HAP-1 (cell line): ENCODE measurements at regions not wholly inside any gene's neighbourhood (a gene's known extent, or its start where the extent isn't known, plus 50 kb on each side); places are given as distances from the start of the nearest gene placed in this dataset.

Experiments
- DNase-seq, 2 experiments: peaks; one replicate each; pipeline ENCODE4 v3.0.0-alpha.2; 2016 to 2020; ENCODE audit warnings: low spot score in 2 of 2
- H3K27me3 ChIP-seq: fragments of 250-450 bp; sonication (Bioruptor Pico); 2 replicates; pipeline ENCODE4 v1.5.1; 2020; ENCODE audit warnings: low read depth, mild to moderate bottlenecking, moderate library complexity
- H3K36me3 ChIP-seq: fragments of 250-450 bp; sonication (Bioruptor Pico); replicated peaks from 2 replicates; pipeline ENCODE4 v1.5.1; 2020; ENCODE audit warnings: mild to moderate bottlenecking
- H3K4me1 ChIP-seq: fragments of 250-450 bp; sonication (Bioruptor Pico); 2 replicates; pipeline ENCODE4 v1.5.1; 2020; ENCODE audit warnings: mild to moderate bottlenecking
- H3K4me3 ChIP-seq: fragments of 250-450 bp; sonication (Bioruptor Pico); 2 replicates; pipeline ENCODE4 v1.5.1; 2020; ENCODE audit warnings: mild to moderate bottlenecking, moderate library complexity
- H3K9me3 ChIP-seq: fragments of 250-450 bp; sonication (Bioruptor Pico); 2 replicates; pipeline ENCODE4 v1.5.1; 2020; ENCODE audit warnings: mild to moderate bottlenecking, moderate library complexity
- in situ Hi-C: fragments of 300-500 bp; cut with MboI; formaldehyde crosslinking; loops from 3 replicates; pipeline ENCODE4 v1.14.3; 2020; ENCODE audit warnings: low sequenced_read_pairs, inconsistent platforms, mixed read lengths

DNA sequence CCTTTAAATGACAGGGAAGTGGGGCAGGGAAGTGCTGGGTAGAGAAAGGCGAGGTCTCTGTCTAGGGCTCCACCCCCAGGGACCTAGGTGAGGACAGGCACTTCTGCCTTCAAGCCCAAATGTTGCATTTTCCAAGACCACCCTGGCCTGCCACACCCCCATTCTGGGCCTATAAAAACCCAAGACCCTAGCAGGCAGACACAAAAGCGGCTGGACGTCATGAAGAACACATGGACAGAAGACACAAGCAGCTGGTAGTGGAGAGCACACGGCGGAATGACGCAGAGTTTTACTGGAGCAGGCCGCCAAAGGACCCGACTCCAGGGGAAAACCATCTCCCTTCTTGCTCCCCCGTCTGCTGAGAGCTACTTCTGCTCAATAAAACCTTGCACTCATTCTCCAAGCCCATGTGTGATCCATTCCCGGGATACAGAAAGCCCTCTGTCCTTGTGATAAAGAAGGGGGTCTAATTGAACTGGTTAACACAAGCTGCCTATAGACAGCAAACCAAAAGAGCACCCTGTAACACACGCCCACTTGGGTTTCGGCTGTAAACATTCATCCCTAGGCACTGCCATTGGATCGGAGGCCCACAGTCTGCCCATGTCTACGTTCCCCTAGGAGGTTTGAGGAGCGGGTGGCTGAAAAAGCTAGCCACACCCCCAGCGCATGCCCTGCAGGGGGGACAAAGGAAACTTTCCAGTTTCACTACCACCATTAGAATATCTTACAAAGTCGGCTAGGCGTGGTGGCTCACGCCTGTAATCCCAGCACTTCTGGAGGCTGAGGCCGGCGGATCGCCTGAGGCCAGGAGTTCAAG is 622.2 kb upstream of the SALL1 start:
- no peaks in the 10 kb centered on the region for H3K9me3 ChIP-seq
- DNase-seq: no peak
- in situ Hi-C loops: loop anchor here (25.0 kb wide), 1 partner anchor 611 kb away; the partner anchor contains the start of gene SALL1
- H3K27me3 ChIP-seq: no peaks in the 10 kb centered on the region
- H3K4me1 ChIP-seq: peaks cover 18% of the 10 kb centered on the region
- no peaks in the 10 kb centered on the region for H3K36me3 ChIP-seq
- H3K4me3 ChIP-seq: no peak overlapping the region

DNA sequence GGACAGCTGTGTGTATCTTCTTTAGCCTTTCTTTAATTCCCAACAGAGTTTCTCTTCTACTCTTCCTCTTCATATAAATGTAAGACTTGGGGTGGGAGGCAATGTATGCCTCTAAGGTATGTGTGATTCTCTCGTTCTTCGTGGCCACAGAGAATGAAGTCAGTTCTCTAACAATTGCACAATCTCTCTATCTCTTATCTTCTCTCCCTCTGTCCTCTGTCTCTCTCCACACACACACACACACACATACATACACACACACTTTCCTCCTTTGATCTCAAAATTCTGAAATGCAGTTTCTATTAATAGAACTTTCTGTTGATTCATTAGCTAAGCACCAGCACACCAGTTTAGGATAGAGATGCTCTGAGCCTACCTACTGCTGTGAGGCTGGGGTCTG is 615.7 kb upstream of the SALL1 start:
- peaks cover 16% of the 10 kb centered on the region for H3K4me1 ChIP-seq
- no peaks in the 10 kb centered on the region for H3K36me3 ChIP-seq
- no peaks in the 10 kb centered on the region for H3K27me3 ChIP-seq
- DNase-seq: no peak
- in situ Hi-C loops: loop anchor here (25.0 kb wide), 1 partner anchor 604 kb away; the partner anchor contains the start of gene SALL1
- H3K4me3 ChIP-seq: no peak overlapping the region
- no peaks in the 10 kb centered on the region for H3K9me3 ChIP-seq

DNA sequence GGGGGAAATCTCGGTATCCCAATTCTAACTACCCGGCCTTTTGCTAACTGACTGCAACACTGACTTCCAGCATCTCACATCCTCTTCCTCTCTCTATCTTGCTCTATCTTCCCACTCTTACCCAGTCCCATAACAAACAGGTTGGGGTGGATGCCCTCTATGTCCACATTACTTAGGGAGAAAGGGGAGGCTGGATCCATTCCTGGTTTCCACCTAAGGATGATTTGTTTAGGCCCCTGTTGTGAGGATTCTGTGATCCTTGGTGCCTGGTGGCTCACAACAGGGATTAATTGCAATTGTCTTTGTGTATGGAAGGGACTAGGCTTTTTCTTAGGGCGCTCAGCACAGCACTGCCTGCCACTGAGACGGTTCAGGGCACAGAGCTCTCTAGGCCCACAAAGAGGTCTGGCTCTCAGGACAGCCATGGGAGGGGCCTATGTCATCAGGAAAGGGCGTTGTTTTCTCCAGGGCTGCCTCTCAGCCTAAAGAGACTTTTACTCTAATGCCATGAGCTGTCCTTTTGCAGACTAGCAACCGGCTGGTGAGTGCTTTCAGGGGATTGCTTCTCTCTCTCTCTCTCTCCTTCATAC is 612.1 kb upstream of the SALL1 start:
- no peaks in the 10 kb centered on the region for H3K27me3 ChIP-seq
- in situ Hi-C loops: loop anchor here (25.0 kb wide), 1 partner anchor 601 kb away; the partner anchor contains the start of gene SALL1
- peaks cover 4% of the 10 kb centered on the region for H3K4me1 ChIP-seq
- no peak for DNase-seq
- H3K36me3 ChIP-seq: no peaks in the 10 kb centered on the region
- H3K9me3 ChIP-seq: no peaks in the 10 kb centered on the region
- no peak overlapping the region for H3K4me3 ChIP-seq

DNA sequence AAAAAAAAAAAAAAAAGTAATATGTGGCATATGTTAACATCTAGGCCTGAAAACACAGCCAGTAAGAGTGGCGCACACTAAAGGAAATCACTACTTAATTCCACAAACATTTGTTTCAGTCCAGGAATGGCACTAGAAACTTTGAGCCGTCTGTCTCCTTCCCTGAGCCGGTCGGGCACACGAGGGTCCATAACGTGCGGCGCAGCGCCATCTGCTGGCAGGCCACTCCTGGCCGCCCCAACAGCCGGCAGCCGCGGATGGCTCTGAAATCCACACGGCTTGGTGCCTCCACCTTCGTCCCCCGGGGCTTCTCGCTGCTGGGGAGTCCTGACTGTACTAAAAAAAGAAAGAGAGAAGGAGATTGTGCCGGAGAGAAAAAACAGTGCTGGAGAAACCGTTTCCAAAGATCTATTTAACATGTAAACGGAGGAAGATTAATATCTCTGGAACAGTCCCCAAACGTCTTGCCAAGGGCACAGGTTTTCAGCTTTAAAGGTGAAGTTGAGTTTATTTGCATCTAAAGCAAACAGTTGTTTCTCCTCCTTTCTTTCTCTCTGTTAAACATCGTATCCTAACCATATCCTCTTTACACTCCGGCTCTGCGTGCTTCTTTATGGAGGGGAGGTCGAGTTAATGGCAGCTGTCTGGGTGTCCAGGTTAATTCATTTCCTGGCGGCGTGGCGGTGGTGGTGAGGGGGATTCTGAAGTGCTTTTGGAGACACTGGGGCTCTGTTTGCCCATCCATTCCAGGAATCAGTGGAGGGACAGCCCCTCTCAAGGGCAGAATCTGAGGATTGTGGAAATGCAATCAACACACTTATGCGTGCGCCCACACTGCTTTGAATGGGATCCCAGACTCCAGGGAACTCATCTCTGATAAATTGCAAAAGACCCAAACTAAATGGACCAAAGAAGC is 611.3 kb upstream of the SALL1 start:
- peaks cover 4% of the 10 kb centered on the region for H3K4me1 ChIP-seq
- H3K4me3 ChIP-seq: no peak overlapping the region
- in situ Hi-C loops: loop anchor here (25.0 kb wide), 1 partner anchor 600 kb away; the partner anchor contains the start of gene SALL1
- DNase-seq: peak; percentile 70 to 90
- H3K36me3 ChIP-seq: no peaks in the 10 kb centered on the region
- no peaks in the 10 kb centered on the region for H3K27me3 ChIP-seq
- no peaks in the 10 kb centered on the region for H3K9me3 ChIP-seq

DNA sequence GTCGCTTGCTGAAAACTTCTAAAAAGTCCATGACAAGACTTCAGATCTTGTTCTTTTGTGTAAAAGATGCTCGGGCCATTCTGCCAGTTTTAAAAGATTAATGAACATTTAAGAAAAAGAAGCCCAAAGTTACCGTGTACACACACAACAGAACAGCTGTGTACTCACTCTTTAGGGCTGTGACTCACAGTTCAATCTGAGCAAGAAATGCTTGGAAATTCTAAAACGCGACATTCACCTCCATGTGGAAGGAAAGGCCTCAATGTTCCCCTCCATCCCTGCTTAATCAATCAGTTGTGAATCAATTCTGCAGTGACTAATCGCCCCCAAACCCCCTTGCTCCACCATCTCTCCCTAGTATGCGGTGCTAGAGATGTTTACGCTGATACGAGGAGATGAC is 609.9 kb upstream of the SALL1 start:
- Histone ChIP-seq H3K4me3 (no peak overlapping the region), H3K27me3 (no peaks in the 10 kb centered on the region), H3K36me3 (no peaks in the 10 kb centered on the region), H3K4me1 (peaks cover 4% of the 10 kb centered on the region), H3K9me3 (no peaks in the 10 kb centered on the region)
- DNase-seq: no peak
- in situ Hi-C loops: loop anchor here (25.0 kb wide), 1 partner anchor 599 kb away; the partner anchor contains the start of gene SALL1

DNA sequence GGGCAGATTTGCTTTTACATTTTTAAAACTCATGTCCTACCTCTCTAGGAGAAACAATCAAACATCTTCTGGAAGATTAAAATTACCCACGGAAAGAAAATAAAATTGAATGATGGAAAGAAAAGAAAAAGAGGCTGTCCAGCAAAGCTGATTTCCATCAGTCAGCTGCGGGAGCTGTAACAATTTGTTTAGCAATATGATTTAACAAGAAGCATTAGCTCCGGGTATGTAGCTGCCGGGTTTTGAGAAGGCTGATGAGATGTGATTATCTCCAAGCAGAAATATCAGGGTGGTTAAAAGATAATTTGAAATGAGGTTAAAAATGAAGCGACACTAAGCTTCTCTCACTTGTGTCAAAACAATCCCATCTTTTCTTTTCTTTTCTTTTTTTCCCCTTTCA is 608.9 kb upstream of the SALL1 start:
- Histone ChIP-seq H3K9me3 (no peaks in the 10 kb centered on the region), H3K27me3 (no peaks in the 10 kb centered on the region), H3K4me1 (peaks cover 4% of the 10 kb centered on the region), H3K4me3 (no peak overlapping the region), H3K36me3 (no peaks in the 10 kb centered on the region)
- in situ Hi-C loops: loop anchor here (25.0 kb wide), 1 partner anchor 598 kb away; the partner anchor contains the start of gene SALL1
- DNase-seq: no peak

DNA sequence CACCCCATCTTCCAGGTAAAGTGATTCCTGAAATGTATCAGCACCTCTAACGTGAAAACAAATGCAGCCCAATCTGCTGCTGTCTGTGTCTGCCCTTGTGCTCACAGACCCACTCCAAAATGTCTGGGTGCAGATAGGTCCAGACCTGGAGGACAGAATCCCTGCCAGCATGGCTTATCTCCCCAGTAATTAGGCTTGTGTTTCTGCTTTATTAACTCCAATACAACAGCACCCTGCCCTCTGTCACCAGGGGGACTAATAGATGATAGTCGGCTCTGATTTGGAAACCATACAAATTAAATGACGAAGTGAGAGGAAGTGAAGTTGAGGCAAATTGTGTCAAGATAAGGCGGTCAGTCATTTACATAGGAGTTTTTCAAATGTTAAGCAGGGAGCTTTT is 608.3 kb upstream of the SALL1 start:
- no peak for DNase-seq
- Histone ChIP-seq H3K4me1 (peaks cover 6% of the 10 kb centered on the region), H3K4me3 (no peak overlapping the region), H3K9me3 (no peaks in the 10 kb centered on the region), H3K36me3 (no peaks in the 10 kb centered on the region), H3K27me3 (no peaks in the 10 kb centered on the region)
- in situ Hi-C loops: loop anchor here (25.0 kb wide), 1 partner anchor 597 kb away; the partner anchor contains the start of gene SALL1

DNA sequence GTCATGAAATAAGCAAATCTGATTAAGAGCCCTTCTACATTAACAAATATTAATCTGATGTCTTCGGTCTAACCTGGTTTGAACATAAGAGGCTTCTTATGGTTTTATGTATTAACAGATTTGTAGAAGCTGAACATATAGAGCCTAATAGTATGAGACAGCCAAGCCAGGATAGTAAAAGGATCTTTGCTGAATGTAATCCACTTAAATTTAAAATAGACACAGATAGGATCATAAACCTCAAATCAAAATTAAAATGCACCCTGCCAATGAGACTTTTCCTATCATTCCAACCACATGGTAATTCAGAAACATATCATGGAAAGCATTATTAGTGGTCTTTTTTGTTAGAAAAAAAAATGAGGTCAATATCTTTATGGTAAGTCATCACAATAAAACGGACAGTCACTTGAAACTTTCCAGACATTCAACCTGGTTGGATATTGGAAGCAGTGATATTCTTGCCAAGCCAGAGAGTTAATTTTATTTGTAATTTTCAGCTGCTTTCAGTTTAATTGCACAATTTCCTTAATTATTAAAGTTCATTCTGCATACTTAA is 606.9 kb upstream of the SALL1 start:
- H3K27me3 ChIP-seq: no peaks in the 10 kb centered on the region
- no peaks in the 10 kb centered on the region for H3K36me3 ChIP-seq
- no peak for DNase-seq
- H3K4me3 ChIP-seq: no peak overlapping the region
- in situ Hi-C loops: loop anchor here (25.0 kb wide), 1 partner anchor 596 kb away; the partner anchor contains the start of gene SALL1
- no peaks in the 10 kb centered on the region for H3K9me3 ChIP-seq
- H3K4me1 ChIP-seq: peaks cover 19% of the 10 kb centered on the region

DNA sequence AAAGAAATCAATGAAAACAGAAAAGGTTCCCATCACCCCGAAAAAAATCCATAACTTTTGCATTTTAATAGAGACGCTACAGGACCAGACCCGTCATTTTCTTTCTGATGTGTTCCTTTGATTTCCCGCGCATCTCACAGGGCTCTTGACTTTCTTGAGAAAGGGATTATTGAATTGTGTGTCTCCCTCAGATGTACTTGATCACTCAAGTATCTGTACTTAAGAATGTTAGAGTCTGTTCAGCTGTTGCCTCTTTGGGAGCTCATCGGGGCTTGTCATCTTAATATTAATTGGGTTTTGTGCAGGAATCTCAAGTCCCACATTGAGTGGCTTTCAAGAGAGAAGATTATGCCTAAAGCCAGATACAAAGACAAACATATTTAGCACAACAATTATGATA is 606.4 kb upstream of the SALL1 start:
- Histone ChIP-seq H3K27me3 (no peaks in the 10 kb centered on the region), H3K4me3 (no peak overlapping the region), H3K9me3 (no peaks in the 10 kb centered on the region), H3K4me1 (peaks cover 21% of the 10 kb centered on the region), H3K36me3 (no peaks in the 10 kb centered on the region)
- in situ Hi-C loops: loop anchor here (25.0 kb wide), 1 partner anchor 595 kb away; the partner anchor contains the start of gene SALL1
- peak in 1 of 2 experiments; percentile 21 for DNase-seq

DNA sequence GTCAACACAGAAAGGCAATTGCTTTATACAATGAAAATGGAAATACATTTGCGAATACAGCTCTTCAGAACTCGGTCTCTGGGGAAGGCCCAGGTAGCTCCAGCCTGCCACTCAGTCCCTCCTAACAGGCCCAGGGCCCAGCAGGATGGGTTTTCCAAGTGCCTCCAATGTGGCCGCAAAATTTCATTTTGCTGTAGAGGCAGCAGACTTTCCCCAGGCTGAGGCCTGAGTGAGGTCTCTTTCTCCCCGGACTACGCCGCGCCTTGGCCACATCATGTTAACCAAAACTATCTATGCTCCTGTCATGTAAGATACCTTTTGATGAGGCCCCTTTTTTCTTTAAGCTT is 606.0 kb upstream of the SALL1 start:
- Histone ChIP-seq H3K36me3 (no peaks in the 10 kb centered on the region), H3K4me3 (no peak overlapping the region), H3K4me1 (peaks cover 17% of the 10 kb centered on the region), H3K9me3 (no peaks in the 10 kb centered on the region), H3K27me3 (no peaks in the 10 kb centered on the region)
- in situ Hi-C loops: loop anchor here (25.0 kb wide), 1 partner anchor 595 kb away; the partner anchor contains the start of gene SALL1
- DNase-seq: no peak

DNA sequence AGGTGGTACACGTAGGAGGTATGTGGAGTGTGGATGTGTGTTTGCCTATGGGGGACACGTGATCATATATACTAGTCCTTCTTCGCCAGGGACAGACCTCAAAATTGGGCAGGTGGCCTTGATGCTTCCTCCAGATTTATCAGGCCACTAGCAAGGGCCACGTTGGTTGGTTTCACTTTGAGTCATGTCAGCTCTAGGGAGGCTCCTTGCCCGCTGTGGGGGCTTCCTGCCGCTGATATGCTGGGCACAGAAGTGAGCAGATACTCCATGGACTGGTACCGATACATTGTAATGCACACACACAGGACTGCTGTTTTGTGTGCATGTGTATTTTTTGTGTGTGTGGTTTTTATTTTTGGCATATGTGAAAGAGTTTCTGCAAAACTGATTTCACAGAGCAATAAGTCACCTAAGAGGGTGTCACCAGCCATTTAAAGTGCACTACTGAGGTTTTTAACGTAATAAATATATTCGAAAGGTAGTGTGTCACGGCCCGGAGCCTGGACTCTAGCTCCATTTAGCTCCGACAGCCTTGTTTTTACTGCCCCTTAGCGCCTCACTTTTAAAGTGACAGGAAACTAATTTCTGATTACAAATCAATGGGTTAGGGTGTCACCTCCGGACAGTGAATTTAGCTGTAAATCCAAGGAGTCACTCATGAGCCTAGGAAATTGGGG is 605.5 kb upstream of the SALL1 start:
- H3K27me3 ChIP-seq: no peaks in the 10 kb centered on the region
- H3K4me1 ChIP-seq: peaks cover 17% of the 10 kb centered on the region
- in situ Hi-C loops: loop anchor here (25.0 kb wide), 1 partner anchor 594 kb away; the partner anchor contains the start of gene SALL1

DNA sequence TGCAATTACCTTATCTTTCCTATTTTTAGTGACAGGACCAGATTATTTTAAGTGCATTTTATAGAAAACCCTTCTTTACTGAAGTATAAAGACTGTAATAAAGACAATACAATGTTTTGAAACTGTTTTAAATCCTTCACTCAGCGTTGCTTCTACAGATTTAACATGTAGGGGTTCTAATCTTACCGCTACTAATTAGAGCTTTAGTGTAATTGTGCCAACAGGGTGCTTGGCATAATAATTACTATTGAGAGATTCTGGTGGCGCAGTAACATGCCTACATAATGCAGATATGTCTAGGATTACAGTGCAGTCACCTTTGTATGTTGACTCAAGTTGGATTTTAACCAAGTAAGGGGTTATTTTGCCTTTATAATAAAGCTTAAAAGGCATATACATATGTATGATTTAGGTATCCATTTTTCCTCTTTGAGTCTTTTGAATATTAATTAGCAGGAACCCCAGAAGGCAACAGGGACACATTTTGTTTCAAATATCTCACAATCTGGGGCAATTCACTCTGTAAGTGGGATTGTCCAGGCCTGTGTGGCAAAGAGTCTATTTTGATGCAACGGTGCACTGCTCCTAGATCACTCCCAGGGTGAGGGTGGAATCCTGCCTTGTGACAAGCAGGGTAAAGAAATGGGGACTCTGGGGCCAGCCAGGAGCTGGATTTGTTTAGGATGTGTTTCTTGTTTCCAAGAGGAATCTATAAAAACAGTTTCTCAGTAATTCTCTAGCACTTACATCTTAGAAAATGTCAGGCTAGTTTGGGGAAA is 604.7 kb upstream of the SALL1 start:
- Histone ChIP-seq H3K27me3 (no peaks in the 10 kb centered on the region), H3K4me3 (no peak overlapping the region), H3K9me3 (no peaks in the 10 kb centered on the region), H3K36me3 (no peaks in the 10 kb centered on the region), H3K4me1 (peaks cover 17% of the 10 kb centered on the region)
- in situ Hi-C loops: loop anchor here (25.0 kb wide), 1 partner anchor 593 kb away; the partner anchor contains the start of gene SALL1
- no peak for DNase-seq

More for the DNA sequence above, 605.5 kb upstream of the SALL1 start:
- Histone ChIP-seq H3K4me3 (no peak overlapping the region), H3K36me3 (no peaks in the 10 kb centered on the region), H3K9me3 (no peaks in the 10 kb centered on the region)
- no peak for DNase-seq
